ENCODE measurements at regions not wholly inside any gene's neighbourhood (a gene's known extent, or its start where the extent isn't known, plus 50 kb on each side); places are given as distances from the start of the nearest gene placed in this dataset.
"Not testable (repeated sequence)": the region's sequence is repeated elsewhere in the genome, so short reads cannot be mapped to it uniquely, and the experiment has no call there.

GRCh38 chr6:160883560-160883959 lies 108.0 kb upstream of the MAP3K4 start:
- H3K36me3 ChIP-seq (ENCODE audit: insufficient read depth, low read length), result no peaks in the 10 kb centered on the region
- no peak overlapping the region for H3K4me2 ChIP-seq (ENCODE audit: low read length)
- H3K9me2 ChIP-seq (ENCODE audit: insufficient read depth, low read length), result no peaks in the 10 kb centered on the region
- no peaks in the 10 kb centered on the region for H3K9me3 ChIP-seq (ENCODE audit: low read length)
- no peaks in the 10 kb centered on the region for H3K27me3 ChIP-seq (ENCODE audit: insufficient read depth, low read depth, low read length)
- TF ChIP-seq, protein P1, sequence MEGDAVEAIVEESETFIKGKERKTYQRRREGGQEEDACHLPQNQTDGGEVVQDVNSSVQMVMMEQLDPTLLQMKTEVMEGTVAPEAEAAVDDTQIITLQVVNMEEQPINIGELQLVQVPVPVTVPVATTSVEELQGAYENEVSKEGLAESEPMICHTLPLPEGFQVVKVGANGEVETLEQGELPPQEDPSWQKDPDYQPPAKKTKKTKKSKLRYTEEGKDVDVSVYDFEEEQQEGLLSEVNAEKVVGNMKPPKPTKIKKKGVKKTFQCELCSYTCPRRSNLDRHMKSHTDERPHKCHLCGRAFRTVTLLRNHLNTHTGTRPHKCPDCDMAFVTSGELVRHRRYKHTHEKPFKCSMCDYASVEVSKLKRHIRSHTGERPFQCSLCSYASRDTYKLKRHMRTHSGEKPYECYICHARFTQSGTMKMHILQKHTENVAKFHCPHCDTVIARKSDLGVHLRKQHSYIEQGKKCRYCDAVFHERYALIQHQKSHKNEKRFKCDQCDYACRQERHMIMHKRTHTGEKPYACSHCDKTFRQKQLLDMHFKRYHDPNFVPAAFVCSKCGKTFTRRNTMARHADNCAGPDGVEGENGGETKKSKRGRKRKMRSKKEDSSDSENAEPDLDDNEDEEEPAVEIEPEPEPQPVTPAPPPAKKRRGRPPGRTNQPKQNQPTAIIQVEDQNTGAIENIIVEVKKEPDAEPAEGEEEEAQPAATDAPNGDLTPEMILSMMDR (IDR thresholded peaks at IDR 0.05; ENCODE audit: poor library complexity, severe bottlenecking), result no peak
- TF ChIP-seq, protein P2, sequence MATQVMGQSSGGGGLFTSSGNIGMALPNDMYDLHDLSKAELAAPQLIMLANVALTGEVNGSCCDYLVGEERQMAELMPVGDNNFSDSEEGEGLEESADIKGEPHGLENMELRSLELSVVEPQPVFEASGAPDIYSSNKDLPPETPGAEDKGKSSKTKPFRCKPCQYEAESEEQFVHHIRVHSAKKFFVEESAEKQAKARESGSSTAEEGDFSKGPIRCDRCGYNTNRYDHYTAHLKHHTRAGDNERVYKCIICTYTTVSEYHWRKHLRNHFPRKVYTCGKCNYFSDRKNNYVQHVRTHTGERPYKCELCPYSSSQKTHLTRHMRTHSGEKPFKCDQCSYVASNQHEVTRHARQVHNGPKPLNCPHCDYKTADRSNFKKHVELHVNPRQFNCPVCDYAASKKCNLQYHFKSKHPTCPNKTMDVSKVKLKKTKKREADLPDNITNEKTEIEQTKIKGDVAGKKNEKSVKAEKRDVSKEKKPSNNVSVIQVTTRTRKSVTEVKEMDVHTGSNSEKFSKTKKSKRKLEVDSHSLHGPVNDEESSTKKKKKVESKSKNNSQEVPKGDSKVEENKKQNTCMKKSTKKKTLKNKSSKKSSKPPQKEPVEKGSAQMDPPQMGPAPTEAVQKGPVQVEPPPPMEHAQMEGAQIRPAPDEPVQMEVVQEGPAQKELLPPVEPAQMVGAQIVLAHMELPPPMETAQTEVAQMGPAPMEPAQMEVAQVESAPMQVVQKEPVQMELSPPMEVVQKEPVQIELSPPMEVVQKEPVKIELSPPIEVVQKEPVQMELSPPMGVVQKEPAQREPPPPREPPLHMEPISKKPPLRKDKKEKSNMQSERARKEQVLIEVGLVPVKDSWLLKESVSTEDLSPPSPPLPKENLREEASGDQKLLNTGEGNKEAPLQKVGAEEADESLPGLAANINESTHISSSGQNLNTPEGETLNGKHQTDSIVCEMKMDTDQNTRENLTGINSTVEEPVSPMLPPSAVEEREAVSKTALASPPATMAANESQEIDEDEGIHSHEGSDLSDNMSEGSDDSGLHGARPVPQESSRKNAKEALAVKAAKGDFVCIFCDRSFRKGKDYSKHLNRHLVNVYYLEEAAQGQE (IDR thresholded peaks at IDR 0.05; ENCODE audit: borderline replicate concordance), result no peak
- no peak for TF ChIP-seq TAF1 (IDR thresholded peaks at IDR 0.05; ENCODE audit: low read depth)
- no peak for TF ChIP-seq EZH2 (IDR thresholded peaks at IDR 0.05; ENCODE audit: borderline replicate concordance, insufficient read depth, low read length, poor library complexity, severe bottlenecking)
- no peaks in the 10 kb centered on the region for H4K20me1 ChIP-seq (ENCODE audit: insufficient read depth)
- H3F3A ChIP-seq (ENCODE audit: insufficient read depth, low read length, poor library complexity, severe bottlenecking), result no peaks in the 10 kb centered on the region
- no peak overlapping the region for H2AFZ ChIP-seq (ENCODE audit: low read depth, low read length)
- no peak overlapping the region for H3K4me3 ChIP-seq (ENCODE audit: low read length)
- no peak overlapping the region for H3K9ac ChIP-seq (ENCODE audit: low read length)
- H3K79me2 ChIP-seq (replicated peaks; ENCODE audit: insufficient read depth, low read length), result no peaks in the 10 kb centered on the region
- no peak overlapping the region for H3K27ac ChIP-seq (ENCODE audit: low read length)

GRCh38 chr6:160883999-160884398 lies 107.6 kb upstream of the MAP3K4 start:
- Histone ChIP-seq H3K9ac (ENCODE audit: low read length) (no peak overlapping the region), H3K4me3 (ENCODE audit: low read length) (no peak overlapping the region), H3K79me2 (replicated peaks; ENCODE audit: insufficient read depth, low read length) (no peaks in the 10 kb centered on the region), H3F3A (ENCODE audit: insufficient read depth, low read length, poor library complexity, severe bottlenecking) (no peaks in the 10 kb centered on the region), H4K20me1 (ENCODE audit: insufficient read depth) (no peaks in the 10 kb centered on the region), H3K9me3 (ENCODE audit: low read length) (no peaks in the 10 kb centered on the region), H3K27ac (ENCODE audit: low read length) (no peak overlapping the region), H3K4me2 (ENCODE audit: low read length) (no peak overlapping the region), H3K36me3 (ENCODE audit: insufficient read depth, low read length) (no peaks in the 10 kb centered on the region), H2AFZ (ENCODE audit: low read depth, low read length) (no peak overlapping the region), H3K27me3 (ENCODE audit: insufficient read depth, low read depth, low read length) (no peaks in the 10 kb centered on the region), H3K9me2 (ENCODE audit: insufficient read depth, low read length) (no peaks in the 10 kb centered on the region)
- TF ChIP-seq SMC3 (conservative IDR thresholded peaks at IDR 0.05; ENCODE audit: poor library complexity) (no peak), TAF1 (IDR thresholded peaks at IDR 0.05; ENCODE audit: low read depth) (no peak), EZH2 (IDR thresholded peaks at IDR 0.05; ENCODE audit: borderline replicate concordance, insufficient read depth, low read length, poor library complexity, severe bottlenecking) (no peak), POLR2AphosphoS5 (IDR thresholded peaks at IDR 0.05) (no peak), EP300 (conservative IDR thresholded peaks at IDR 0.05; ENCODE audit: poor library complexity, severe bottlenecking) (no peak), RAD21 (conservative IDR thresholded peaks at IDR 0.05) (no peak), MXI1 (conservative IDR thresholded peaks at IDR 0.05; ENCODE audit: poor library complexity, severe bottlenecking) (no peak)
- TF ChIP-seq, protein P1 (IDR thresholded peaks at IDR 0.05; ENCODE audit: poor library complexity, severe bottlenecking), result no peak
- TF ChIP-seq, protein P2 (IDR thresholded peaks at IDR 0.05; ENCODE audit: borderline replicate concordance), result no peak

- H3K27ac ChIP-seq (ENCODE audit: low read length); H3F3A ChIP-seq (ENCODE audit: insufficient read depth, low read length, poor library complexity, severe bottlenecking); H3K36me3 ChIP-seq (ENCODE audit: insufficient read depth, low read length); H3K9me3 ChIP-seq (ENCODE audit: low read length); H3K4me3 ChIP-seq (ENCODE audit: low read length); H2AFZ ChIP-seq (ENCODE audit: low read depth, low read length); H4K20me1 ChIP-seq (ENCODE audit: insufficient read depth); H3K4me2 ChIP-seq (ENCODE audit: low read length); H3K9me2 ChIP-seq (ENCODE audit: insufficient read depth, low read length); H3K79me2 ChIP-seq (replicated peaks; ENCODE audit: insufficient read depth, low read length); H3K27me3 ChIP-seq (ENCODE audit: insufficient read depth, low read depth, low read length); H3K9ac ChIP-seq (ENCODE audit: low read length): not testable (repeated sequence)
These were observed 102.4 kb upstream of the MAP3K4 start for GRCh38 chr6:160889148-160889547.

Measured in neural cell (in vitro differentiated cells).